T-cell (primary cell): ENCODE measurements at regions not wholly inside any gene's neighbourhood (a gene's known extent, or its start where the extent isn't known, plus 50 kb on each side); places are given as distances from the start of the nearest gene placed in this dataset.

Experiments
- ATAC-seq, 4 experiments: fragments of 200-7000 bp in 3 of 4; fragments of 150-1000 bp in 1 of 4; cut with Tn5 transposase; replicated peaks in 1 of 4; 1 replicate in 3 of 4; 2 replicates in 1 of 4; pipeline ENCODE4 v1.10.0; 2021; ENCODE audit warnings: moderate library complexity in 3 of 4, mild to moderate bottlenecking in 2 of 4, moderate number of reproducible peaks in 1 of 4
- CTCF ChIA-PET, 2 donors: fragments of 300-600 bp; sonication (Branson Sonifier 250); formaldehyde crosslinking; loops; one replicate each; lab custom pipeline; 2022; ENCODE audit warnings: antibody characterized with exemption in 2 of 2; lab: Charles Lee
- POLR2A ChIA-PET, 2 donors: fragments of 300-600 bp; sonication (Branson Sonifier 250); formaldehyde crosslinking; loops; one replicate each; lab custom pipeline; 2022; ENCODE audit warnings: antibody characterized with exemption in 2 of 2; lab: Charles Lee
- DNase-seq, 35 experiments: peaks; one replicate each; pipeline versions ENCODE4 v3.0.0 to v3.0.0-alpha.2; 2013 to 2023
- H3K27ac ChIP-seq: one replicate; pipeline ENCODE4 v1.5.1; 2013; ENCODE audit warnings: low read length
- H3K27me3 ChIP-seq, 2 experiments: replicated peaks in 1 of 2; 1 replicate in 1 of 2; 2 replicates in 1 of 2; pipeline versions ENCODE4 v1.6.1 to v1.7.0; 2013; ENCODE audit warnings: low read length in 1 of 2, mixed read lengths in 1 of 2; ENCODE audit not compliant: control insufficient read depth in 2 of 2, insufficient read depth in 2 of 2; ENCODE audit errors: extremely low read depth in 1 of 2
- H3K36me3 ChIP-seq, 2 donors: 1 replicate in 1 of 2; 2 replicates in 1 of 2; pipeline versions ENCODE4 v1.6.1 to v1.7.0; 2013; ENCODE audit warnings: low read length in 1 of 2; ENCODE audit not compliant: control insufficient read depth in 2 of 2, insufficient read depth in 1 of 2; ENCODE audit errors: extremely low read depth in 1 of 2
- H3K4me1 ChIP-seq, 2 experiments: 1 replicate in 1 of 2; 2 replicates in 1 of 2; pipeline versions ENCODE4 v1.6.1 to v1.7.0; 2013; ENCODE audit warnings: low read length in 2 of 2, mixed read lengths in 1 of 2; ENCODE audit not compliant: insufficient read depth in 2 of 2, control insufficient read depth in 1 of 2; ENCODE audit errors: extremely low read depth in 1 of 2
- H3K4me3 ChIP-seq, 2 donors: 1 replicate in 1 of 2; 2 replicates in 1 of 2; pipeline versions ENCODE4 v1.5.1 to v1.7.0; 2013; ENCODE audit warnings: mild to moderate bottlenecking in 2 of 2, low read length in 1 of 2, moderate library complexity in 1 of 2; ENCODE audit not compliant: control insufficient read depth in 1 of 2; ENCODE audit errors: extremely low read depth in 1 of 2
- H3K9me3 ChIP-seq: 2 replicates; pipeline ENCODE4 v1.7.0; 2013
- H3K27ac Mint-ChIP-seq, 2 donors: one replicate each; pipeline ENCODE4 v1.8.0; 2020 to 2021; ENCODE audit warnings: mild to moderate bottlenecking in 2 of 2, mixed read lengths in 2 of 2
- H3K27me3 Mint-ChIP-seq, 2 donors: one replicate each; pipeline ENCODE4 v1.8.0; 2021 to 2022; ENCODE audit warnings: mixed read lengths in 2 of 2
- H3K36me3 Mint-ChIP-seq: one replicate; pipeline ENCODE4 v1.8.0; 2021; ENCODE audit warnings: mixed read lengths
- H3K4me1 Mint-ChIP-seq, 3 donors: one replicate each; pipeline ENCODE4 v1.8.0; 2020 to 2022; ENCODE audit warnings: mixed read lengths in 3 of 3, mild to moderate bottlenecking in 1 of 3
- H3K4me3 Mint-ChIP-seq, 3 donors: one replicate each; pipeline ENCODE4 v1.8.0; 2020 to 2022; ENCODE audit warnings: mild to moderate bottlenecking in 3 of 3, mixed read lengths in 3 of 3, moderate library complexity in 3 of 3
- H3K9me3 Mint-ChIP-seq, 3 donors: one replicate each; pipeline ENCODE4 v1.8.0; 2020 to 2022; ENCODE audit warnings: mixed read lengths in 3 of 3
- WGBS: methylation state at CpG from one replicate; pipeline ENCODE4 v1.1.5; 2013; ENCODE audit warnings: missing lambda C conversion rate; ENCODE audit not compliant: insufficient coverage; 5-methylcytosine and 5-hydroxymethylcytosine counted together

- ATAC-seq (no peak), DNase-seq (no peak)
- Histone ChIP-seq H3K4me1 (no peaks in the 10 kb centered on the region), H3K27me3 (no peaks in the 10 kb centered on the region), H3K27ac (no peak overlapping the region), H3K9me3 (no peaks in the 10 kb centered on the region), H3K36me3 (no peaks in the 10 kb centered on the region), H3K4me3 (no peak overlapping the region)
- no peaks in the 10 kb centered on the region for H3K27me3 Mint-ChIP-seq
- H3K4me3 Mint-ChIP-seq, result no peak overlapping the region
- H3K27ac Mint-ChIP-seq, result no peak overlapping the region
- no peaks in the 10 kb centered on the region for H3K36me3 Mint-ChIP-seq
- H3K9me3 Mint-ChIP-seq, result peaks cover 9 to 13% (median 11%) of the 10 kb centered on the region in 3 donors
- H3K4me1 Mint-ChIP-seq, result no peaks in the 10 kb centered on the region
- CTCF ChIA-PET, result no interaction called here
- POLR2A ChIA-PET, result interaction anchor here in 1 of 2 donors (0.6 kb wide), 1 partner anchor 937 kb away, joined by 3 read pairs; no protein-coding TSS in a partner anchor
- WGBS, result no CpG with 5 or more reads among the region's 4 CpGs
Observed at GRCh38 chr5:63555874-63556273, 406.4 kb downstream of the HTR1A start.

- H3K27me3 ChIP-seq, result no peaks in the 10 kb centered on the region
- no peak overlapping the region for H3K4me3 Mint-ChIP-seq
- CTCF ChIA-PET, result no interaction called here
- H3K9me3 Mint-ChIP-seq, result peaks cover 3 to 5% (median 4%) of the 10 kb centered on the region in 3 donors
- no peaks in the 10 kb centered on the region for H3K4me1 Mint-ChIP-seq
- no peaks in the 10 kb centered on the region for H3K27me3 Mint-ChIP-seq
- POLR2A ChIA-PET, result no interaction called here
- 80% methylated on average over 1 of the region's 3 CpGs for WGBS
- H3K4me1 ChIP-seq, result no peaks in the 10 kb centered on the region
- DNase-seq (no peak), ATAC-seq (no peak)
- H3K36me3 ChIP-seq, result no peaks in the 10 kb centered on the region
- H3K36me3 Mint-ChIP-seq, result no peaks in the 10 kb centered on the region
- H3K27ac Mint-ChIP-seq, result no peak overlapping the region
- no peak overlapping the region for H3K27ac ChIP-seq
- H3K9me3 ChIP-seq, result no peaks in the 10 kb centered on the region
- H3K4me3 ChIP-seq, result no peak overlapping the region
Observed at GRCh38 chr5:63554191-63554590, 408.1 kb downstream of the HTR1A start.

DNA sequence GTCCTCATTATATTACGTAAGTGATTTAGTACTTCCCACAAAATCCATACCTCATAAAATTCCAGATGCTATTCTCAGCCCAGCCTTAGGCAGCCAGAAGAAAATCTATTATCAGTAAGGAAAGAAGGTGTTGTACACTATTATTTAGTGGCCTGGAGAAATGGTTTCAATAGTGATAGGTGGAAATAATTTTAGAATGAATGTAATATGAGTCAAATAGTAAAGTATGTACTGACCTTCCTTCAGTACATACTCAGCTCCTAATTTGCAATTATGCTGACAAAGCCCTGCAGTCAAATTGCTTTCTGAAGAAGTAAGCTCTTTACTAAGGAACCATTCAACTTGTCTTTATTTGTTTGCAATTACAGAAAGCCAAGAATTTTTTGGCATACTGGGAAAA lies 409.2 kb downstream of the HTR1A start:
- Mint-ChIP-seq H3K27ac (no peak overlapping the region), H3K9me3 (peaks cover 3 to 4% (median 3%) of the 10 kb centered on the region in 3 donors), H3K36me3 (no peaks in the 10 kb centered on the region), H3K4me1 (no peaks in the 10 kb centered on the region), H3K4me3 (no peak overlapping the region), H3K27me3 (no peaks in the 10 kb centered on the region)
- no peak for DNase-seq
- CTCF ChIA-PET, result no interaction called here
- Histone ChIP-seq H3K4me1 (no peaks in the 10 kb centered on the region), H3K4me3 (no peak overlapping the region), H3K9me3 (no peaks in the 10 kb centered on the region), H3K27ac (no peak overlapping the region), H3K27me3 (no peaks in the 10 kb centered on the region), H3K36me3 (no peaks in the 10 kb centered on the region)
- ATAC-seq, result no peak
- no CpG with 5 or more reads among the region's 1 CpG for WGBS
- POLR2A ChIA-PET, result no interaction called here

GRCh38 chr5:63535840-63536602 lies 426.2 kb downstream of the HTR1A start:
- ATAC-seq (no peak), DNase-seq (no peak)
- peaks cover 4 to 15% (median 9%) of the 10 kb centered on the region in 3 donors for H3K9me3 Mint-ChIP-seq
- ChIA-PET POLR2A (no interaction called here), CTCF (no interaction called here)
- Histone ChIP-seq H3K9me3 (no peaks in the 10 kb centered on the region), H3K27me3 (no peaks in the 10 kb centered on the region), H3K36me3 (no peaks in the 10 kb centered on the region), H3K4me1 (no peaks in the 10 kb centered on the region), H3K27ac (no peak overlapping the region), H3K4me3 (no peak overlapping the region)
- H3K27ac Mint-ChIP-seq, result no peak overlapping the region
- H3K27me3 Mint-ChIP-seq, result no peaks in the 10 kb centered on the region
- no peaks in the 10 kb centered on the region for H3K4me1 Mint-ChIP-seq
- H3K4me3 Mint-ChIP-seq, result no peak overlapping the region
- H3K36me3 Mint-ChIP-seq, result no peaks in the 10 kb centered on the region

GRCh38 chr5:63524281-63524680 lies 438.0 kb downstream of the HTR1A start:
- Mint-ChIP-seq H3K27ac (no peak overlapping the region), H3K4me3 (no peak overlapping the region), H3K9me3 (peaks cover 8 to 23% (median 11%) of the 10 kb centered on the region in 3 donors), H3K4me1 (no peaks in the 10 kb centered on the region), H3K27me3 (no peaks in the 10 kb centered on the region), H3K36me3 (no peaks in the 10 kb centered on the region)
- peaks cover 2% of the 10 kb centered on the region for H3K9me3 ChIP-seq
- no peaks in the 10 kb centered on the region for H3K4me1 ChIP-seq
- ChIA-PET CTCF (no interaction called here), POLR2A (no interaction called here)
- H3K27ac ChIP-seq, result no peak overlapping the region
- DNase-seq (no peak), ATAC-seq (no peak)
- no peaks in the 10 kb centered on the region for H3K27me3 ChIP-seq
- H3K4me3 ChIP-seq, result no peak overlapping the region
- H3K36me3 ChIP-seq, result no peaks in the 10 kb centered on the region
- WGBS, result 33% methylated on average over 1 of the region's 1 CpG

DNA sequence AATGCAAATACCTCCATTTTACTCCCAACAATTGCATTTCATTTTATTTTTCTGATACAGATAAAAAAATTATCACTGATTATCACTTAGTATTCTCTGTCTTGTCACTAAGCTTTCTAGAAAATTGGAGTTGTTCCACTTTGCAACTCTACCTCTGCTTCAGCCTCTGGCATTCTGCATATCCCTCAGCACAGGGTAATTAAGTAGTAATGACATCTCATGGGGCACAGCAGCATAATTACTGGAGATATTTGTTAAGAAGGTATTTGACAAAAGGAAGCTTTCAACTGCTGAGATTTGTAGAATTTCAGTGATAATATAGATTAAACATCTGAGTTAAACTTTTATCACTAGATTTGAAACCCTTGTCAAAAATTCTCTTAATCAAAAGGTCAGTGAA lies 446.2 kb downstream of the HTR1A start:
- ChIA-PET CTCF (no interaction called here), POLR2A (no interaction called here)
- DNase-seq, result no peak
- Mint-ChIP-seq H3K36me3 (no peaks in the 10 kb centered on the region), H3K4me1 (no peaks in the 10 kb centered on the region), H3K4me3 (no peak overlapping the region), H3K27me3 (no peaks in the 10 kb centered on the region), H3K27ac (no peak overlapping the region), H3K9me3 (peaks cover 7 to 8% (median 7%) of the 10 kb centered on the region in 3 donors)
- Histone ChIP-seq H3K36me3 (no peaks in the 10 kb centered on the region), H3K4me3 (no peak overlapping the region), H3K27me3 (no peaks in the 10 kb centered on the region), H3K27ac (no peak overlapping the region), H3K4me1 (no peaks in the 10 kb centered on the region), H3K9me3 (no peaks in the 10 kb centered on the region)
- ATAC-seq, result no peak

- H3K4me3 Mint-ChIP-seq, result no peak overlapping the region
- Histone ChIP-seq H3K9me3 (no peaks in the 10 kb centered on the region), H3K27ac (no peak overlapping the region), H3K4me3 (no peak overlapping the region), H3K27me3 (no peaks in the 10 kb centered on the region), H3K4me1 (no peaks in the 10 kb centered on the region), H3K36me3 (no peaks in the 10 kb centered on the region)
- ChIA-PET CTCF (no interaction called here), POLR2A (no interaction called here)
- no peak overlapping the region for H3K27ac Mint-ChIP-seq
- WGBS, result no CpG with 5 or more reads among the region's 3 CpGs
- no peaks in the 10 kb centered on the region for H3K36me3 Mint-ChIP-seq
- ATAC-seq, result no peak
- no peaks in the 10 kb centered on the region for H3K27me3 Mint-ChIP-seq
- no peak for DNase-seq
- H3K4me1 Mint-ChIP-seq, result no peaks in the 10 kb centered on the region
- H3K9me3 Mint-ChIP-seq, result peaks cover 8 to 17% (median 8%) of the 10 kb centered on the region in 3 donors
Observed at GRCh38 chr5:63500242-63500641, 462.0 kb downstream of the HTR1A start.
